ENCODE measurements at regions not wholly inside any gene's neighbourhood (a gene's known extent, or its start where the extent isn't known, plus 50 kb on each side); places are given as distances from the start of the nearest gene placed in this dataset.
"Not testable (repeated sequence)": the region's sequence is repeated elsewhere in the genome, so short reads cannot be mapped to it uniquely, and the experiment has no call there.

- DNase-seq = no peak
These were observed 233.0 kb upstream of the KCNMB2 start for GRCh38 chr3:178302966-178303930.

GRCh38 chr3:178304758-178305467 lies 231.3 kb upstream of the KCNMB2 start:
- DNase-seq = peak; percentile 83

DNA sequence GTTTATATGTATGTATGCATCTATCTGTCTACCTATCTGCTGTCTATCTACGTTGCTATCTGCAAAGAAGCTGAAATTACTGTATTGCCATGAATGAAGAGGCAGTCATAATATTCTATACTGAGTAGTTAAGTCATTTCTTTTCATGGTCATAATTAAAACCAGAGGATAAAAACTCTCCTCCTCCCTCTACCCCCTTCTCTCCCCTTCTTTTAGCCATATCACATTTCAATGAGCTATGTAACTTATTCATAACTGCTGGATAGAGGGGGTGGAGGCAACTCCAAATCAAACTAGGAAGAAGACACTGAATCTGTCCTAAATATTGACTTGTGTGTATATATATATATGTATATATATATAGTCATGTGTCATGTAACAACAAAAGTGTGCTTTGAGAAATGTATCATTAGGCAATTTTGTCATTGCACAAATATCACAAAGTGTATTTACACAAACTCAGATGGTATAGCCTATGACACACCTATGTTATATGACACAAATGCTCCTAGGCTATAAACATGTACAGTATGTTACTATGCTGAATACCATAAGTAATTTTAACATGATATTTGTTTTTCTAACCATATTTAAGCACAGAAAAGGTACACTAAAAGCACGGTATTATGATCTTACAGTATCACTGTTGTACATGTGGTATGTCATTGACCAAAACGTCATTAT lies 229.7 kb upstream of the KCNMB2 start:
- peak; percentile 65 for DNase-seq

GRCh38 chr3:178308771-178309170 lies 227.5 kb upstream of the KCNMB2 start:
- DNase-seq = no peak

DNA sequence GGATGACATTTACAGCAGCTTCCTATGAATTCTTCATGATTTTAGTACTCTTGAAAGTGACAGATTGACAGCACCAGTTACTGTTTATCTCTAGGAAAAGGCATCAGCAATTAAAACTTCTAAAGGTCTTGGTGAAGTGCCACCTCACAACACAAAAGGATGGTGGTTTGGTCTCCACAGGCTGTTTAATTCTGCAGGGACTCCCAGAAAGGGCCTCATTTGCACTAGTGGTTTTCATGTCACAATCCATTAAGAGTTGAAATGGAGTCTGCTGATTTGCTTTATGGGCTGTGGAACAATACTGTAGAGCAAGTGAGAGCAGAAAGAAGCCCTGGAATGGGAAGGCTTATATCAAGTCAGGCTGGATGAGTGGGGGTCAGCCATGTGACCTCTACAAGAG lies 225.3 kb upstream of the KCNMB2 start:
- no peak for DNase-seq

DNA sequence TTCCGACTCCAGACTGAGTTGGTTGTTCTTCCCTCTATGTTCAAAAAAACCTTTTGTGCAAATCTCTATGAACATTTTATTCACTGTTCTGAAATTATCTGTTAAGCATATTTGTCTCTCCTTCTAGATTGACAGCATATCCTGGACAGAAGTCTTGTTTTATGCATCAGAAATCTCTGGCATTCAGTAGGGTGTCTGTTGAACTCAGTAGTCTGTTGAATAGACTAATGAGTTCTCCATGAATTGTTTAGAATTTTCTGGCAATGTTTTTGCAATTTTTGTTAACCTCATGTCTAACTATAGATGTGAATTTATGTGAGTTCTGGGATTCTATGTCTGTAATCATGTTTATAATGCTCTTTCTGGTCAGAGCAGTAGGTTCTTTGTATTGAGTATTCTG lies 222.5 kb upstream of the KCNMB2 start:
- no peak for DNase-seq

DNA sequence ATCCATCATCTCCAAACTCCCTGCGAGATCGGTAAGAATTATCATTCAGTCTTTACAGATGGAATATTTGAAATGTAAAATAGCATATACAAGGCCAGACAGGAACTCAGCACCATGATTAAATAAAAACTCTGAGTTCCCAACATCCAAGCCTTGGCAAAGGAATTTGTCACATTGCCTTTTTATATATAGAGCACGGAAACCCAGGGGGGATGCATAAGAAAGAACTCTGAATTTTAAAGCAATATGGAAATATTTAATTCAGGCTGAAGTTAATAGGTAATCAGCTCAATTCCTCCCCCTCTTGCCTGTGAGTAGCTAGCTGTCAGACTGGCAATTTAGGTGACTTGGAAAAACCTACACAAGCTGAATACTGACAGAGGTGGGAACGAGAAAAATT lies 217.9 kb upstream of the KCNMB2 start:
- DNase-seq = no peak

GRCh38 chr3:178318941-178319816 lies 217.1 kb upstream of the KCNMB2 start:
- peak; percentile 64 for DNase-seq

GRCh38 chr3:178320456-178321351 lies 215.5 kb upstream of the KCNMB2 start:
- DNase-seq = peak; percentile 60

GRCh38 chr3:178324356-178324755 lies 211.9 kb upstream of the KCNMB2 start:
- no peak for DNase-seq

DNA sequence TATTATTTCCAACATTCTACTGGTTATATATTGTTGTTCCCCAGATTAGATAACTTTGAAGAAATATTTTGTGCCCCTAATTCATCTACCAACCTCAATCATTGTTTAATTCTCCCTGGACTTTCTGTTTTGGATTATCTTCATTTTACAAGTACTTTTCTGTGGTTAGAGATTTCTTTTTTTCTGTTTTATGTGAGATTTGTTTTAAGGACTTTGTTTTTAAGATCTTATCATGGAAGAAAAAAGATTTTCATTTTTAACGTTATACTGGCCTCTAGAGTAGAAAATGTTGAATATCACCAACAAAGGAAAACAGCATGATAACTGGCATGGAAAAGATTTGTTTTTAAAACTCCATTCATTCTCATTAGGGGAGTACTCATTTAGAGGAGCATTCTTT lies 210.9 kb upstream of the KCNMB2 start:
- DNase-seq = peak; percentile 57

DNA sequence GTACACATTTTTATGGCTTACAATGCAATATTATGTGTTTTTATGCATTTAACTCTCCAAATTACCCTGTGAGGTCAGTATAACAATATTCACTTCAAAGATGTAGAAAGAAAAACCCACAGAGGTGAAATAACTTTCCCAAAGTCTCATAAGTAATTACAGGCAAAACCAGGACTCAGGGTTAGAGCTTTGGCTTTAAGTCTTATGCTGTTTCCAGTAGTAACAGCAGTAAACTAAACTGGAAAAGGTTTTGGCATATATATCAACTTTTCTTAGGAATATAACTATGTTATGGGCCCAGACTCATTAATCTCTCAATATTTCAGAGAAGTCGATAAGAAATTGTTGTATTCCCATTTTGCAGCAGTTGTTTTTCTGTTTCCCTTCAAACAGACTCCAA lies 206.3 kb upstream of the KCNMB2 start:
- DNase-seq = no peak

DNA sequence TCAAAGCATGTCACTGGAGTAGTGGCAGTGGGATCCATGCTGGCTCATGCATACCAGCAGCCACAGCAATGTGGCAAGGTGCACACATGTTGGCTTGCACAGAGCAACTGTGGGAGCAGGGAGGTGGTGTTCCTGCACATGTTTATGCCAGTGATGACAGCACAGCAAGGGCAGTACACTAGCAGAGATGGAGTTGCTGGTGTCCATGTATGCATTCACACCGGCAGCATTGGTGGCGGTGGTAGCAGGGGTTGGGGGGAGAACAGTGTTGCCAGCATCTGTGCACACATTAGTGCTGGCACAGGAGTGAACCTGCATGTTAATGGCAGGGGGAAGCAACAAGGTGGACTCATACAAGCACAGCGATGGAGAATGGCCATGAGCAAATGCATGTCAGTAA lies 202.0 kb upstream of the KCNMB2 start:
- DNase-seq = no peak

GRCh38 chr3:178336336-178336735 lies 199.9 kb upstream of the KCNMB2 start:
- DNase-seq = no peak

DNA sequence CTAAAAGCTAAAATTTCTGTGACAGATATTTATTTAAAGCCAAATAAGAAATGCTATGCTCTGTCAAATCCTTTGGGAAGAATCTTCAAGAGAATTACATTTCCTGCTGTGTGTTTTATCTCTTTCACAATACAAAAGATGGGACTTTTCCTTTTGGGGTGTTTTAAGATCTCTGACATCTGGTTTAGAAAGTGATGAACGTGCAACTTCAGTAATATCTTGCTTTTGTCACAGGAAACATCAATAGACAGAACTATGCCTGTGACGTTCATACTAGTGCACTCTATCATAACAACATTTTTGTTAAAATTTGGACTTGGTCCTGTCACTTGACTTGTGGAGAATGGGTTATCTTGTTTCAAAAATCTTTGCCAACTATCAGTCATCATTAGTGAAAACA lies 195.7 kb upstream of the KCNMB2 start:
- DNase-seq = no peak

DNA sequence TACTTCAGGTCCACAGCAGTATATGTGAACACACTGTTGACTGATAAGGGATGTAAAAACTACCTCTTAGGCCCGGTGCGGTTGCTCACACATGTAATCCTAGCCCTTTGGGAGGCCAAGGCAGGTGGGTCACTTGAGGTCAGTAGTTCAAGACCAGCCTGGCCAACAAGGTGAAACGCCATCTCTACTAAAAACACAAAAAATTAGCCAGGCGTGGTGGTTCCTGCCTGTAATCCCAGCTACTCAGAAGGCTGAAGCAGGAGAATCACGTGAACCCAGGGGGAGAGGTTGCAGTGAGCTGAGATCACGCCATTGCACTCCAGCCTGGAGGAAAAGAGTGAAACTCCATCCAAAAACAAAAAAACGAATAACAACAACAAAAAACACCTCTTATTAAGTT lies 194.6 kb upstream of the KCNMB2 start:
- DNase-seq = no peak

GRCh38 chr3:178342111-178342510 lies 194.1 kb upstream of the KCNMB2 start:
- no peak for DNase-seq

DNA sequence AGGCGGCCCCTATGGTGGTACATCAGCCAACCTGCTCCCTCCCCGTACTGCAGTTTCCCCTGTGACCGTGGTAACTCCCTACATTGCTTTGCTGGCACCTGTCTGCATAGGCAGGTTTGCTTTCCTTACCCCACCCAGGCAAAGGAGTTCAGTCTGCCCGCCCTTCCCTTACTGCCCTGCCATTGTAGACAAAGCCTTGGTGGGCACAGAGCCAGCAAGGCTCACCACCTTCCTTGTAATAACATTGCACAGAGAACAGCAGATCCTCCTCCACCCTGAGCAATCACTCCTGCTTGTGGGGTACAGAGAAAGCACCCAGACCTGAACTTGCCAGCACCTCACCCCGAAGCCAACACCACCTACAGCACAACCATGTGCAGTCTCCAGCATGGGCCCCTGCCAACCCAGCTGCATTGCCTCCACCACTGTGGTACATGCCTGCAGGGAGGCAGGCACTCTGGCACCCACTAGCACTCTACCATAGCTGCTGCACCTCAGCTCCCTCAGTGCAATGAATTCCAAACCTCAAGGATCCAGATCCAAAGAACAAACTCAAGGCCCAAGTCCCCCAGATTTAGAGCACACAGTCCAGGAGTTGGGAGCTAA lies 192.7 kb upstream of the KCNMB2 start:
- no peak for DNase-seq

DNA sequence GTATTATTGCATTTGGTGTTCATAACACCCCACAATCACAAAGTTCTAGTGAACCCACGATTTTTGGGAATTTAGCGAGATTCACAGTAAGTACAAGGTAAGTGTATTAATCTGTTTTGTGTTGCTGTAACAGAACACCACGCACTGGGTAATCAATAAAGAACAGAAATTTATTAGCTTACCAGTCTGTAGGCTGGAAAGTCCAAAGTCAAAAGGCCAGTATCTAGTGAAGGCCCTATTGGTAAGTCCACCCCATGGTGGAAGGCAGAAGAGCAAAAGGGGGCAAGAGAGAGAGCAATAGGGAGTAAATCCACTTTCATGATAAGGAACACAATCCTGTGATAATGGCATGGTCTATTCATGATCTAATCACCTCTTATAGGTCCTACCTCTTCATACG lies 190.3 kb upstream of the KCNMB2 start:
- no peak for DNase-seq

GRCh38 chr3:178348561-178349217 lies 187.5 kb upstream of the KCNMB2 start:
- DNase-seq = not testable (repeated sequence)
